T-helper 1 cell treated with Interleukin-12 subunit alpha and Interleukin-12 subunit beta and Interleukin-4 antibody, amounts not matched to agents 30 ng/mL and 1 ng/mL, for 36 hours (primary cell): ENCODE measurements at regions not wholly inside any gene's neighbourhood (a gene's known extent, or its start where the extent isn't known, plus 50 kb on each side); places are given as distances from the start of the nearest gene placed in this dataset.
"Not testable (repeated sequence)": the region's sequence is repeated elsewhere in the genome, so short reads cannot be mapped to it uniquely, and the experiment has no call there.

Source experiments
- intact Hi-C: fragments of 100-400 bp; cut with micrococcal nuclease; formaldehyde crosslinking; loops from one replicate; pipeline ENCODE4 v1.15.1; 2024

- intact Hi-C loops = no loop called here
Observed at GRCh38 chr15:81828135-81828534, 217.7 kb downstream of the MEX3B start.

GRCh38 chr15:81825136-81825535 lies 220.7 kb downstream of the MEX3B start:
- intact Hi-C loops = no loop called here

- intact Hi-C loops = not testable (repeated sequence)
Observed at GRCh38 chr15:81822587-81822986, 223.2 kb downstream of the MEX3B start.

GRCh38 chr15:81819924-81820635 lies 225.7 kb downstream of the MEX3B start:
- intact Hi-C loops = no loop called here

- intact Hi-C loops = no loop called here
Observed at GRCh38 chr15:81814882-81815455, 230.8 kb downstream of the MEX3B start.

- intact Hi-C loops = no loop called here
Observed at GRCh38 chr15:81813215-81813614, 232.6 kb downstream of the MEX3B start.

GRCh38 chr15:81812456-81812855 lies 233.4 kb downstream of the MEX3B start:
- intact Hi-C loops = no loop called here

GRCh38 chr15:81811736-81812135 lies 234.1 kb downstream of the MEX3B start:
- intact Hi-C loops = no loop called here

- intact Hi-C loops = no loop called here
Observed at GRCh38 chr15:81809543-81809942, 236.3 kb downstream of the MEX3B start.

GRCh38 chr15:81807806-81808205 lies 238.0 kb downstream of the MEX3B start:
- intact Hi-C loops = no loop called here

GRCh38 chr15:81807186-81807585 lies 238.6 kb downstream of the MEX3B start:
- intact Hi-C loops = no loop called here

- intact Hi-C loops = no loop called here
Observed at GRCh38 chr15:81795899-81796298, 249.9 kb downstream of the MEX3B start.

- intact Hi-C loops = no loop called here
Observed at GRCh38 chr15:81792646-81793045, 253.2 kb downstream of the MEX3B start.

- intact Hi-C loops = not testable (repeated sequence)
Observed at GRCh38 chr15:81791322-81791721, 254.5 kb downstream of the MEX3B start.

GRCh38 chr15:81789403-81789802 lies 256.4 kb downstream of the MEX3B start:
- intact Hi-C loops = no loop called here

GRCh38 chr15:81786776-81787175 lies 259.0 kb downstream of the MEX3B start:
- intact Hi-C loops = no loop called here

GRCh38 chr15:81785679-81786078 lies 260.1 kb downstream of the MEX3B start:
- intact Hi-C loops = no loop called here

GRCh38 chr15:81785181-81785580 lies 260.6 kb downstream of the MEX3B start:
- intact Hi-C loops = no loop called here

GRCh38 chr15:81784751-81785150 lies 261.1 kb downstream of the MEX3B start:
- intact Hi-C loops = no loop called here

GRCh38 chr15:81783586-81783985 lies 262.2 kb downstream of the MEX3B start:
- intact Hi-C loops = no loop called here

GRCh38 chr15:81783076-81783475 lies 262.7 kb downstream of the MEX3B start:
- intact Hi-C loops = no loop called here

GRCh38 chr15:81781395-81781794 lies 264.4 kb downstream of the MEX3B start:
- intact Hi-C loops = no loop called here

GRCh38 chr15:81780966-81781365 lies 264.9 kb downstream of the MEX3B start:
- intact Hi-C loops = no loop called here
